ENCODE measurements at regions not wholly inside any gene's neighbourhood (a gene's known extent, or its start where the extent isn't known, plus 50 kb on each side); places are given as distances from the start of the nearest gene placed in this dataset.

DNA sequence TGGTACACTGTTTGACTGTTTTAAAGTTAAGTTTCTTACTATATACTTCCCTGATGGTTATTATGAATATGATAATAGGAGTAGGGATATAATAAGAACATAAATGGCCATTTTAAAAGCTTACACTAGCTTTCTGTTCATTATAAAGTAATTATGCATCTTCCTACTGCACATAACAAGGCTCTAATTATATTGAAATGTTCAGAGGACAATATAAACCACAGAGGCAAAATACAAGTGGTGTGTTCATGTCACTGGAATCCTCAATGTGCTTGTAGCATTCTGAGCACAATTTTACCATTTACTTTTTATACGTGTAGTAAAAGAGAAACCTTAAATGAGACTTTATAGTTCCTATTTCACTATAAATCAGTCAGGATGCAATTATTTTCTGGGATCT lies 268.3 kb downstream of the TMA16 start:
- no peak for DNase-seq (ENCODE audit: low read depth)

DNA sequence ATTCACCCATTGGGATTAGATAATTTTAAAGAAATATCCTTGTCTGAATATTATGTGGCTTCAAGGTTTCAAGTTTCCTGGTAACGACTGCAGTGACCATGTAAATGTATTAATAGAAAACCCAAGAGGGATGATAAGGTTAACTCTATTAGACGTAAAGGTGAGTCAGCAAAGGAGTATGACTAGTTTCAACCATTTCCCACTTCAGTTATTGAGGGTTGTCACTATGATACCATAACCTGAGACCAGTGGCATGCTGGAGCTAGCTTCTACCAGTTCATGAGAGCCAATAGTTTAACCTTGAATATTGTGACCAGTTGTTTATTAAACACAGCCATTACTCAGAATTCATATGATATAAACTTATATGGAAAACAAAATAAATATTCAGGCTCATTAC lies 270.1 kb downstream of the TMA16 start:
- DNase-seq (ENCODE audit: low read depth): peak; percentile 30

DNA sequence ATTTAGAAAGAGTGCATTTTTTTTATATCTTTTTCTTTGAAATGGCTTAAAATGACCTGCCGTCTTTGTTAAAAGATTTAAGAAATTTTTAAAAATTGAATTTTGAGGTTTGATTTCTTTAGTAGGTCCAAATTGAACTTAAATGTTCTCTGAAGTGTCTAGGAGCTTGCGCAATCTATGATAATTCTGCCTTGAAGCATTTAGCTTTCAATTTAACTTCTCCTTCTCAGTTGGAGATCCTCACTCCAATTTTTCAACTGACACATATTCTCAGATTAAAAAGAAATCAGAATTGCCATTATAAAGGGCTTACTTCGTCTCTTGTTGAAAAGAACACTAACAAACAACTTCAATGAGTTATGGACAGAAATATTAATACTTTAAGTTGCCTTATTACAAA lies 273.5 kb downstream of the TMA16 start:
- no peak for DNase-seq (ENCODE audit: low read depth)

DNA sequence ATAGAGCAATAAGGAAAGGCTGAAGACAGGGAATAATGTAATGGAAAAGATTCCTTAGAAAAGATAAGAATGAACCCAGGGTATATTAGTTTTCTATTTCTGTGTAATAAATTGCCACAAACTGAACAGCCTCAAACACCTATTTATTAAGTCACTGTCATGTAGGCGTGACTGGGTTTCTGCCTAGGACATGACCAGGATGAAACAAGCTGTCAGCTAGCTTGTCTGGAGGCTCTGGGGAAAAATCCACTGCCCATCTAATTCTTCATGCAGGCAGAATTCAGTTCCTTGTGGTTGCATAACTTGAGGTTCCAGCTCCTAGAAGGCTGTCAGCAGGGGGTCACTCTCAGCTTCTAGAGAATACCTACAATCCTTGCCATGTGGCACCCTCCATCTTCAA lies 277.7 kb downstream of the TMA16 start:
- no peak for DNase-seq (ENCODE audit: low read depth)

DNA sequence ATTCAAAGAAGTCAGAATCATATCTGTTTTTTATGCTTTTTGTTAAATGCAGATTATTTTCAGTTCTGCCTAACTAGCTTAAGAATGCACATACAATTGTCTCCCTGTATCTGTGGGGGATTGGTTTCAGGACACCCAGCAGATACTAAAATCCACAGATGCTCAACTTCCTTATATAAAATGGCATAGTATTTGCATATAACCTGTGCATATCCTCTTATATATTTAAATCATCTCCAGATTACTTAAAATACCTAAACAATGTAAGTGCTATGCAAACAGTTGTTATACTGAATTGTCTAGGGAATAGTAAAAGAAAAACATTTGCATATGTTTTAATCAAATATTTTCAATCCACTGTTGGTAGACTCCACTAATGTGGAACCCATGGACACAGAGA lies 279.4 kb downstream of the TMA16 start:
- no peak for DNase-seq (ENCODE audit: low read depth)

DNA sequence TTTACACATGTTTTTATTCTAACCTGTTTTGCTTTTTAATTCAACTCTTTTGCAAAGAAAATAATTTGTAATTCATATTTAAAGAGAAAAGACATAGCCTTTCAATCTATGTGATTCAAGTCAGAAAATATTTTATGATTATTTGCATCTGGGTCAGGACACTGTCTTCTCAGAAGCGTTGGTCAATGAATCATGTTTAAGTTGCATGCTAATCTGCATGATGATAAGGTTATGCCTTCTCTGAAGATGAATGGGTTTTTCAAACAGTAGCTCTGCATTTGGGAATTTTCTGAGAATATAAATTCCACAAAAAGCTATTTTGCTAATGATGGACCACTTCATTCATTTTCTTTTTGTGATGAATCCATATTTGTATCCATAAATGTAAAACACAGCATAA lies 282.5 kb downstream of the TMA16 start:
- no peak for DNase-seq (ENCODE audit: low read depth)

DNA sequence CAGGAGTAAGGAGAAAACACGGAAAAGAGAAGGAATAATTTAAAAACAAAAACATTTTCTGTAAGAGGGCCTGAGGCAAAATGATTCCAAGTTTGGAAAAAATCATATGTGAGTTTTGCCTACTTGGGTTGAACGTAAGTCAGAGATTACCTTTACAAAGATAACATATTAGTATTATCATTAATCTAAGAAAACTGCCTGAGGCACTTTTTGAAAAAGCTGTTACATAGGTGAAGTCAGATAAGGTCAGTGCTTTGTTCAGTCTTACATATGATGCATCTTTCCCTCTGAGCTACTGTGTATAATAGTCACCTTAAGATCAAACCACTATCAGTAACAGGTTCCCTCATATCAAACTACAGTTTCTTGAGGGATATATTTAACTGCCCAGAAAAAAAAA lies 287.2 kb downstream of the TMA16 start:
- DNase-seq (ENCODE audit: low read depth): no peak

DNA sequence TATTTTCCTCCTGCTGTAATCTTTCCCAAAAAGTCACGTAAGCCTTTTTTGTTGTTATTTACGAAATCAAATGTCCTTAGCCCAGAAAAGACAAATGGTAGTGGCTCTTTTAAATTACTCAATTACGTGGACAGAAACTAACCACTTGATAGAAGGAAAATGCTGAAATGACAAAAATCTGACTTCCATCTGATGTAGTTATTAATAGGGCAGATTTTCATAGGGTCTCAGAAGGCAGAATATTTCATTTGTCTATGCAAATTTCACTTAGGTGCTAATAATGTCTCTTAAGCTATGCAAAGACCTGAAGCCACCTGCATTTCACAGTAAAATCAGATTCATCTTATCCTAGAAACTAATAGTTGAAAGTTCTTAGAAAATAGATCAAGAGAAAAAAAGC lies 295.7 kb downstream of the TMA16 start:
- no peak for DNase-seq (ENCODE audit: low read depth)

DNA sequence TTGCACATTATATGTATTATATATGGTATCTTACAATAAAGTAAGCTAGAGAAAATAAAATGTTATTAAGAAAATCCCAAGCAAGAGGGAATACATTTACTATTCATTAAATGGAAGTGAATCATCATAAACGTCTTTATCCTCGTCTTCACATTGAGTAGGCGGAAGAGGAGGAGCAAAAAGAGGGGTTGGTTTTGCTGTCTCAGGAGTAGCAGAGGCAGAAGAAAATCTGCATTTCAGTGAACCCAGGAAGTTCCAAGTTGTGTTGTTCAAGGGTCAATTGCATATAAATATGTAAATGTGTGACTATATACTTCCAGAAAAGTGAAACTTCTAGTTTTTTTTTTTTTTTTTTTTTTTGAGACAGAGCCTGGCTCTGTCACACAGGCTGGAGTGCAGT lies 301.4 kb downstream of the TMA16 start:
- DNase-seq (ENCODE audit: low read depth): no peak

DNA sequence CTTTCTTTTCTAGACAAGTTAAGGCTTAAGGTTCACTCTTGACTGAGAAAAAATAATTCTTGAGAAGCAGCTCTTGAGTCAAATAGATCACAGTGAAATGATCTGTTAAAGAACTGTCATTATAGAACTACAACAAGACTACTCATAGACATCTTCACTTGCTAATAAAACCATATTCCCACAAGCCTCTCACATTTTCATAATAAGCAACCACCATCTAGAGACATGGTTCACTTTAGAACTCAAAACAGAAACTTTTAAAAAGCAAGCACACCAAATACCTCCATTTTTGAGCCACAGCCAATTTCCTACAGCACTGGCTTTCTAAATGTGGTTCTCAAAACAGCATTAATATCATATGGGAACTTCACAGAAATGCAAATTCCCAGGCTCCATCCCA lies 309.5 kb downstream of the TMA16 start:
- DNase-seq (ENCODE audit: low read depth): no peak

DNA sequence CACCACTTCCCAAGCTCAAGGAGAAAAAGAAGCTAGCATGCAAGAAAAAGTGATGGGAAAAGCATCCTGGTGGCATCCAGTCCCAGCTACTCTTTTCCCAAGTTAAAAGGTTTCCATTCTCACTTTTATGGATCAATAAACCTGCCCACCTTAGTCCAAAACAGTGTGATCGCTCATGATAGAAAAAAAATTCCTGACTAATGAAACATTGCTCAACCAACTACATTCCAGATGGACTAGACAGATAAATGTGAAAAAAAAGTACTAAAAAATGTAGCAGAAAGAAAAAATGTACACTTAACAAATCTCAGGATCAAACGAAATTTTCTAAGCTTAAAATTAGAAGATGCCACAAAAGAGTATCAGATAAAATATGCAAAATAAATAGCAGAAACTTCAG lies 312.2 kb downstream of the TMA16 start:
- DNase-seq (ENCODE audit: low read depth): peak; percentile 30

DNA sequence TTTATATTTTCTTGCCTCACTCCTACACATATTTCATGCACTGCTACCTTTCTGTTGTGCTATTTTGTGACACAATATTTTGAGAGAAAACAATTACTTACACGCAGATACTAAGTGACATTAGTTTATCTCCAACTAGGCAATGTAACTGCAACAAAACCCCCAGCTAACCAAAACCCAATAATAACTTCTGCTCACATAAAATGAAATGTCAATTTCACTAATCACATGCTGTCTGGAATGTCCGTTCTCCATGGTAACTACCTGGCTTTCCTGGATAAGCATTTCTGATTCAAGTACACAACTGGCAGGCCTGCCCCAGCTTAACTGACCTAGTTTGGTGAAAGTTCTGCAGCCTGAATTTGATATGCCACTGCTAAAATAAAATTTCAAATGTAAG lies 313.5 kb downstream of the TMA16 start:
- no peak for DNase-seq (ENCODE audit: low read depth)

DNA sequence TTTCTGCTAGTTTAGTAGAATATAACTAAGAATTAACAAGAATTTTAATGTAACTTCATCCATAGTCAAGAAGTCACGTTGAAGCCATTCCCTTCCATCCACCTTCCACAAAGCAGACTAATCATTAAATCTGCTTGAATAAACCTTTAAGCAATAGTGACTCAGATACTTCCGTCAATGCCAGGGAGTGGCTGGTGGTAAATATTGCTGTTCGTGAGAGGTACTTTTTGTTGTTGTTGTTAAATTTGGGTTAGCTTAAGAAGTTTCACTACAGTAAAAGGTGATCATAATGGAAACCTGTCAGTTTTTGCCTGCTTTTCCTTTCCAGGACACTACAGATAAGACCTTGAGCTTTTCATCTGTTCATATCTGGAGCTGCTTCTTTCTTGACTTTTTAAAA lies 316.3 kb downstream of the TMA16 start:
- no peak for DNase-seq (ENCODE audit: low read depth)

DNA sequence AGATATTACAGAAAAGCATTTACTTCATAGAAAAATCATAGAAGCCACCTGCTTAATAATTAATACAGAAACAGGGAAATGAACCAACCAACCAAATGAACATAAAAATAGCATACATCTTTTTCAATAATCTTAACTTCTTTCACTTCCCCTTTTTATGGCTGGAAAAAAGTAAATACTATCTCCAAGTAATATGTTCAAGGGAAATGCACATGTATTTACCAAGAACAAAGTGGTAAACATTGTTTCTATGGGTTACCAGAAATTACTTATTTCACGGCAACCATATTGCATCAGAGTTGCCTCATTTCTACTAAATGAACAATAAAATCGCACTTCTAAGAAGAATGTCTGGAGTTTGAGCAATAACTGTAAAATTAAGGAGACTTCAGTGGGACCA lies 321.3 kb downstream of the TMA16 start:
- no peak for DNase-seq (ENCODE audit: low read depth)

DNA sequence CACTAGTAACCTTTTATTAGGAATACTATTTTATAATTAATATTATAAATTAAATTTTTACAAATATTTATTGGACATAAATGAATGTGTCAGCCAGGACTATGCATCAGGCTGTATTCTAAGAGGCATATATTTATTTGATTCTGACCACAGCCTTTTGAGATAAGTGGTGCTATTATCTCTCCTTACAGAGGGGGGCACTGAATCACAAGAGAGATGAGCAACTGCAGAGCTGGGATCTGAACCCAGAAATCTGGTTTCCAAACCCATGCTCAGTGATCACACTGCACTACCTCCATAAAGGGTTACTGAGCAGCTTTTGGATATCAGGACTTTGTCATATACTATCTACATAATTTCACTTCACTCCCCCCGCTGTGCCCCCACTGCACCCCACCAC lies 322.0 kb downstream of the TMA16 start:
- peak; percentile 21 for DNase-seq (ENCODE audit: low read depth)

DNA sequence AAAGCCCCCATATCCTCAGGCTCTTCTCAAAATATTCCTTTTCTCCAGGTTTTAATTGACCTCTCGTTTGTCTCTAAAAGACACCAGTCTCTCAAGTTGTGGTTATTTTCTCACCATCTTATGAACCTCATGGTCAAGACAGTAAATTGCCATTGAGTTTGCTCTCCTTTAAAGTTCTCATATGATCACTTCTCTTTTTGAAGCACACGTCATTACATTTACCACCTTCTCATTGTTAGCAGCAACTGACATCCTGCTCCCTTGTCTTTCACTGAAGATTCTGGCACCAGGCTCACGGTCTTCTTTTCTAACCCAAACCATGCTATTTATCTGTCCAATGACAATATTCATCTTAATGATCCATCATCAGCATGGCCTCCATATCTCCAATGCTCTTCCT lies 324.2 kb downstream of the TMA16 start:
- no peak for DNase-seq (ENCODE audit: low read depth)

DNA sequence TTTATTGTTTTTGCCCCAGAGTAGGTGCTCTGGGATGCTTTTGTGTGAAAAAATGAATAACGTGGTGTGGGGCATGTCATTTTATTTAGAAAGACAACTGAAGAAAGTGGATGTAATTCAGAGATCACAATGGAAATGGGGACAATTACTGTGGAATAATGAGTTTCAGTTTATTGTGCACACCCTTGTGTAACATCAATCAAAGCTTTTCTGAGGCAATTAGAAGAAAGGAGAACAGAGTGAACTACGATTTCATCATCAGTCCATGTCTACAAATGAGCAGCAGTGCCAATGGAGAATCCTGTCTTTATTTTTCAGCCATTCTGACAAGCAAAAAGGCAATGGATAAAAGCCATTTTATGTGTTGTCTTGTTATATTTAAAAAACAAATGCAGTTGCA lies 339.2 kb downstream of the TMA16 start:
- DNase-seq (ENCODE audit: low read depth): no peak

DNA sequence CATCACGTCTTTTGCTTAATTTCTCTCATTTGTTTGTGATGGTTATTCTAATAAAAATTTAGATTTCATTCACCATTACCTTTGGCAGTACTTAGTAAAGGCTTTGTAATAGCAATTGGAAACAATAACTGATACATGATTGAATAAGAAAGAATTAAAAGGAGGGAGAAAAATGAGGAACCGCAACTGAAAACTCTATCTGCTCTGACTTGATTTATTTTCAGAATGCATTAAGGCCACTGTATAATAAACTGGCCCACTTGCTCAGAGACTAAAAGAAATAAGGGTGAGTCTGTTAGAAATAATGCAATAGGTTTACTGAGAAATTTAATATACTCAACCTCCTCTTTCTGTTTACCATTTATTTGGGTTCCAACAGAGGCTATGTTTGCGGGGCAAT lies 351.5 kb downstream of the TMA16 start:
- no peak for DNase-seq (ENCODE audit: low read depth)

DNA sequence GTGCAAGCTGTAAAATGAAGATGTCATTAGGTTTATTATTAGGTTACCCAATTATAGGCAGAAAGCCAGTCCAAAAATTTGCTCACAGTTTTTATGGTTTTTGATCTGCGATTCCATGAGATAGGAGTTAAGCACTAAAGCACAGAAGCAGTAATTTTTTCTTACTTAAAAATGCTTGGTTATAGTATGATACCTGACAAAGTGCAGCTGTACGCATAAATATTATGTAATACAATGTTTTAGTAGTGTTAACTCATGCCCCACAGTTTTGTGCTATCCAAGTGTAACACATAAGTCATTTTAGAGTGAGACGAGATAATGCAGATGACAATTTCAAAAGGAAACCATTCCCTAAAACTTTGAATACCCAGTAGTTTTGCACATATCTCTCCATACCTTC lies 357.8 kb downstream of the TMA16 start:
- DNase-seq (ENCODE audit: low read depth): no peak

DNA sequence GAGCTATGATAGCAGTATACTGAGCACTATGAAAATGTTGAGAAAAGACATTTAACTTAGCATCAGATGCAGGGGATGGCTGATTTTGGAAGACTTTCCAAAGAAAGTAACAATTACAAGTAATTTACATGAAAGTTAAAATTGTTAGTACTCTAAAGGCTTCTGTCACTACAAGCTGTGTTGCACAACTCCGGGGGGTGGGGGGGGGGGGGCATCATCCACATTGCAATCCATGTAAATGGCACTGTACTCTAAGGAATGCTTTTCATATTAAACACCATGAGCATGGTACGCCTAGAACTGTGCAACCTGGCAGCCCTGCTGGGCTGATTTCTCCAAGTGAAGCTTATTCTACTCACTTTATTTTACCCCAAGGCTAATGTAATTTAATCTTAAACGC lies 363.4 kb downstream of the TMA16 start:
- DNase-seq (ENCODE audit: low read depth): no peak

DNA sequence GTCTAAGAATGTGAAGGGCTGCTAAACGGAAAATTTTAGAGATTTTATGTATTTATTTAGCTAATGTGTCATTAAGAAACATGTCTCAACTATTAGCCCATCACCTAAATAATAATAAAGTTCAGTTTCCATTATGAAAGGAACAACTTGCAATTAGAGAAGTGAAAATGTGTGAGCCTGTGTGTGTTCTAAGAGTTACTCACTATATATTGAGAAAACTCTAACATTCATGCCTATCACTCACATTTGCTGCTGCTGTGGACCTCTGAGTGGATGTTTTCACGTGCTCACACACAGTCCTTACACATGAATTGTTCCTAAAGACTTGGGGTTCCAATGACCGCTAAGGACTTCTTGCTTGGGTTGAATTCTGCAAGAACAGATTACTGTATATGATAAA lies 364.0 kb downstream of the TMA16 start:
- DNase-seq (ENCODE audit: low read depth): no peak

DNA sequence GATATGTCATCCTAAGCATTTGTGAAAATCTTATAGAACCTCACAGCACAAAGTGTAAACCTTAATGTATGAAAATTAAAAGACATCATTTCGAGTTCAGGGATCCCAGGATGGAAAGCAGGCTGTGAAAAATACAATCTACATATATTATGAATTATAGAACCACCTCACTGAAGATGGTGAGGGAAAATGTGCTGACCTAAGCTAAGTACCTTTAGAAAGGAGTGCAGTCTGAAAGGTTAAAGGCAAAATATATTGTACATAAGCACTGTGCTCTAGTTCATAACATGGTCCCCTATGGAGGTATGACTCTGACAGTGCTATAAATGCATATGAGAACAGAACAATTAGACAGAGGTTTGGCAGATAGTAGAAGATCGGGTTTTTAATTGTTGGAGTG lies 368.6 kb downstream of the TMA16 start:
- DNase-seq (ENCODE audit: low read depth): no peak

DNA sequence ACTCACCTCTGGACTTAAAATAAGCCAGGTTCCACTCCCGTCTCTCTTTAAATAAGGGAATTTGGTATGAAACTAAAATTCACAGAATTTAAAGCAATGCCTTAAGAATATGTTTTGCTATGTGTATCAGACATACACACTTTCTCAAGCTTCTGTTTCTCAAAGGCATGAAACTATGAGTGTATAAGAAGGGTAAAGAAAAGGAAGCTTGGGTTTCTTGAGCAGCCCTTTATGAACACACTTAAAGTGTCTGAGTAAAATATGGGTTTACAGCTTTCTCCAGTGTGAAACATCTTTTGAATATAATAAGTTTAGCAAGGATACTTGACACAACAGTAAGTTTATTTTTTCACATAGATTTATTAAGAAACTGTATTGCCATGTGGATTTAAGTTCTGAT lies 370.5 kb downstream of the TMA16 start:
- DNase-seq (ENCODE audit: low read depth): no peak

DNA sequence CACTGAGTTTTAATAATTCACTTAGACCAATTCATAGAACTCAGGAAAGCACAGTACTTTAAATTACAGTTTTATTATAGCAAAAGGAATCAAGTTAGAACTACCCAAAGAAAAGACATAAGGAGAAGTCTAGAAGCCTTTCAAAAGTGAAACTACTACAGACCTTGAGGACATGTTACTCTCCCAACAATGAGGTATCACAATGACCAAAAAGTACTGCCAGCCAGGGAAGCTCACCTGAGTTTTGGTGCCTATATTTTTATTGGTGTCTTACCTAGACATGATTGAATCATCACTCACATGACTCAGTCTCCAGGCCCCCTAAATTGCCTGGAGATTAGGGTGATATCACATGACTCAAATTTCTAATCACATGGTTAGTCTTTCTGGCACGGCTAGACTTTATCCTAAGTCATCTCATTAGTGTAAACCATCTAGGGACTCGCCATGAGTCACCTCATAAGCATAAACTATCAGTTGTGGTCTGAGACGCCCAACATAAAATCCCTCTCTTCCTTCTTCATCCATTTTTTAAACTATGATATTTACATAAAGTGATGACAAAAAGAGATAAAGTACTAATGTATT lies 372.3 kb downstream of the TMA16 start:
- DNase-seq (ENCODE audit: low read depth): peak; percentile 77

DNA sequence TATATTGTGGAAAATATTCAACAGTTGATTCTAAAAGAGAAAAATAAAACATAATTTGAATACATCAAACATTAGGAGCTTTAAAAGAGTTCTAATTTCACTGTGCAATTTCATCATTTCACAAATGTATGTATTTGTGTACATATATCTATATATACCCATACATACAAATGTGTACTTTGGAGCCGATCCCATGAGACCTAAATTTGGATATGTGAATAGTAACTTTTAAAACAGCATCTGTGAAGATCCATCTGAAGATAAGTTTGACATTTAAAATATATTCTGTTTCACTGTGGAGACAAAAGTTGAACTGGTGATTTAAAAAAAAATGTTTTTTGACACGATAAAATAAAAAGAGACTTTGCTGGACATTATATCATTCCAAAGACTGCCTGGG lies 374.0 kb downstream of the TMA16 start:
- no peak for DNase-seq (ENCODE audit: low read depth)
